ENCODE measurements at regions not wholly inside any gene's neighbourhood (a gene's known extent, or its start where the extent isn't known, plus 50 kb on each side); places are given as distances from the start of the nearest gene placed in this dataset.

DNA sequence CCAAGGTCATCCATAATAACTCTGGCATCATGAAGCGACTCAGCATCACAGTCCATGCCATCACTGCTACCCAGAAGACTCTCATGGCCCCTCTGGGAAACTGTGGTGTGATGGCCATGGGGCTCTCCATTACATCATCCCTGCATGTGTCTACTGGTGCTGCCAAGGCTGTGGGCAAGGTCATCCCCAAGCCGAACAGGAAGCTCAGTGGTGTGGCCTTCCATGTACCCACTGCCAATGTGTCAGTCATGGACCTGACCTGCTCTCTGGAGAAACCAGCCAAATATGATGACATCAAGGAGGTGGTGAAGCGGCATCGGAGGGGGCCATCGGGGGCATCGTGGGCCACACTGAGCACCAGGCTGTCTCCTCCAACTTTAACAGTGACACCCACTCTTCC lies 65.1 kb upstream of the ARHGAP29 start (continued):
- no peak for TF ChIP-seq POU6F1 (CRISPR knock-in tag; IDR thresholded peaks at IDR 0.05; ENCODE audit: borderline replicate concordance, low read depth)
- TF ChIP-seq, protein P1, sequence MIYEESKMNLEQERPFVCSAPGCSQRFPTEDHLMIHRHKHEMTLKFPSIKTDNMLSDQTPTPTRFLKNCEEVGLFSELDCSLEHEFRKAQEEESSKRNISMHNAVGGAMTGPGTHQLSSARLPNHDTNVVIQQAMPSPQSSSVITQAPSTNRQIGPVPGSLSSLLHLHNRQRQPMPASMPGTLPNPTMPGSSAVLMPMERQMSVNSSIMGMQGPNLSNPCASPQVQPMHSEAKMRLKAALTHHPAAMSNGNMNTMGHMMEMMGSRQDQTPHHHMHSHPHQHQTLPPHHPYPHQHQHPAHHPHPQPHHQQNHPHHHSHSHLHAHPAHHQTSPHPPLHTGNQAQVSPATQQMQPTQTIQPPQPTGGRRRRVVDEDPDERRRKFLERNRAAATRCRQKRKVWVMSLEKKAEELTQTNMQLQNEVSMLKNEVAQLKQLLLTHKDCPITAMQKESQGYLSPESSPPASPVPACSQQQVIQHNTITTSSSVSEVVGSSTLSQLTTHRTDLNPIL (CRISPR knock-in tag; IDR thresholded peaks at IDR 0.05; ENCODE audit: low read depth): no peak
- no peak for TF ChIP-seq TOX (CRISPR knock-in tag; IDR thresholded peaks at IDR 0.05; ENCODE audit: borderline replicate concordance)

DNA sequence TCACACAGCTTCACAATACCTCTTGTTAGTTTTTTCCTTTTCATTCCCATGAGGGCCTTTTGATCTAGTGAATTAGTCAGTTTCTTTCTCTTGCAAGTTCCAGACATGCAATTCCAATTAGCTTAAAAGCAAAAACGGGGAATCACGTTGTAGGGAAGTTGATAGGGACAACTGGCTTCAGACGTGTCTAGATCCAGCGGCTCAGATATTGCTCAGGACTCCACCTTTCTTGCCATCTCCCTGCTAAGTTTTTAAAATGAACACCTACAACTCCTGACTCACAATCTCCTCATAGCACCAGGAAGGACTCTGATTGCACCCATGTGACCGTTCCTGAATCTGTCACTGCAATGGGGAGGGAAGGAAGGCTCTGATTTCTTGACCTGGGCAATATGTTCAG lies 63.8 kb upstream of the ARHGAP29 start:
- TF ChIP-seq PATZ1 (CRISPR knock-in tag; IDR thresholded peaks at IDR 0.05; ENCODE audit: borderline replicate concordance): no peak
- TF ChIP-seq SNAI2 (CRISPR knock-in tag; IDR thresholded peaks at IDR 0.05): no peak
- no peak for TF ChIP-seq ESRRG (CRISPR knock-in tag; IDR thresholded peaks at IDR 0.05)
- TF ChIP-seq BACH2 (CRISPR knock-in tag; IDR thresholded peaks at IDR 0.05; ENCODE audit: borderline replicate concordance): no peak
- TF ChIP-seq ZC3H10 (CRISPR knock-in tag; IDR thresholded peaks at IDR 0.05): no peak
- TF ChIP-seq POU6F1 (CRISPR knock-in tag; IDR thresholded peaks at IDR 0.05; ENCODE audit: borderline replicate concordance, low read depth): no peak
- TF ChIP-seq TSHZ2 (CRISPR knock-in tag; IDR thresholded peaks at IDR 0.05): no peak
- no peak for TF ChIP-seq OSR1 (CRISPR knock-in tag; IDR thresholded peaks at IDR 0.05)
- no peak for TF ChIP-seq ARNTL (CRISPR knock-in tag; IDR thresholded peaks at IDR 0.05; ENCODE audit: borderline replicate concordance, low read depth)
- ATAC-seq: no peak

DNA sequence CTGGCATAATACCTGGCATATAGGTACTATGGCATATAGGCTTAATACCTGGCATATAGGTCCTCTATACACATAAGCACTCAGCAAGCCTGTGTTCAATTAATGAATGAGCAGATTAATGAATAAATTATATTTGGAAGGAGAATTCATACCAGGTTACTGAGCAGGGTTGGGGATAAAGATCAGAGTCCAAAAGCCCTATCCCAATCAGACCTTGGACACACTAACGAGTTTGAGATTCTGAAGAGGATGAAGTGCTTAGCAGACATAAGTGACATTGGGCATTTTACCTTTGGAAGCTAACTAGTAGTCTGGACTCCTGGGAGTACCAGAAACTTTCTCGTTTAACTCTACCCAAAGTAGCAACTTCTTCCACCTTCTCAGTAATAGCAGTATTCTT lies 63.3 kb upstream of the ARHGAP29 start:
- no peak for ATAC-seq
- TF ChIP-seq ZC3H10 (CRISPR knock-in tag; IDR thresholded peaks at IDR 0.05): no peak
- TF ChIP-seq BACH2 (CRISPR knock-in tag; IDR thresholded peaks at IDR 0.05; ENCODE audit: borderline replicate concordance): no peak
- no peak for TF ChIP-seq TOX (CRISPR knock-in tag; IDR thresholded peaks at IDR 0.05; ENCODE audit: borderline replicate concordance)
- TF ChIP-seq, protein P1 (CRISPR knock-in tag; IDR thresholded peaks at IDR 0.05; ENCODE audit: low read depth): no peak
- TF ChIP-seq GLIS3 (CRISPR knock-in tag; IDR thresholded peaks at IDR 0.05): no peak
- no peak for TF ChIP-seq ZFP3 (CRISPR knock-in tag; IDR thresholded peaks at IDR 0.05)
- no peak for TF ChIP-seq PPARA (CRISPR knock-in tag; IDR thresholded peaks at IDR 0.05; ENCODE audit: borderline replicate concordance)
- TF ChIP-seq ISL1 (CRISPR knock-in tag; IDR thresholded peaks at IDR 0.05): no peak
- no peak for TF ChIP-seq CSDC2 (CRISPR knock-in tag; IDR thresholded peaks at IDR 0.05)
- no peak for TF ChIP-seq POU6F1 (CRISPR knock-in tag; IDR thresholded peaks at IDR 0.05; ENCODE audit: borderline replicate concordance, low read depth)
- TF ChIP-seq ESRRG (CRISPR knock-in tag; IDR thresholded peaks at IDR 0.05): no peak
- TF ChIP-seq TSHZ2 (CRISPR knock-in tag; IDR thresholded peaks at IDR 0.05): no peak
- no peak for TF ChIP-seq ZNF70 (CRISPR knock-in tag; IDR thresholded peaks at IDR 0.05)
- no peak for TF ChIP-seq SNAI2 (CRISPR knock-in tag; IDR thresholded peaks at IDR 0.05)
- no peak for TF ChIP-seq ARNTL (CRISPR knock-in tag; IDR thresholded peaks at IDR 0.05; ENCODE audit: borderline replicate concordance, low read depth)
- no peak for TF ChIP-seq RARB (CRISPR knock-in tag; IDR thresholded peaks at IDR 0.05)
- TF ChIP-seq, protein P2, sequence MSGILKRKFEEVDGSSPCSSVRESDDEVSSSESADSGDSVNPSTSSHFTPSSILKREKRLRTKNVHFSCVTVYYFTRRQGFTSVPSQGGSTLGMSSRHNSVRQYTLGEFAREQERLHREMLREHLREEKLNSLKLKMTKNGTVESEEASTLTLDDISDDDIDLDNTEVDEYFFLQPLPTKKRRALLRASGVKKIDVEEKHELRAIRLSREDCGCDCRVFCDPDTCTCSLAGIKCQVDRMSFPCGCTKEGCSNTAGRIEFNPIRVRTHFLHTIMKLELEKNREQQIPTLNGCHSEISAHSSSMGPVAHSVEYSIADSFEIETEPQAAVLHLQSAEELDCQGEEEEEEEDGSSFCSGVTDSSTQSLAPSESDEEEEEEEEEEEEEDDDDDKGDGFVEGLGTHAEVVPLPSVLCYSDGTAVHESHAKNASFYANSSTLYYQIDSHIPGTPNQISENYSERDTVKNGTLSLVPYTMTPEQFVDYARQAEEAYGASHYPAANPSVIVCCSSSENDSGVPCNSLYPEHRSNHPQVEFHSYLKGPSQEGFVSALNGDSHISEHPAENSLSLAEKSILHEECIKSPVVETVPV (CRISPR knock-in tag; IDR thresholded peaks at IDR 0.05): no peak

All from SK-N-SH treated with all-trans-retinoic acid at 6 μM for 48 hours (cell line).